IMR-90 (cell line): ENCODE measurements at regions not wholly inside any gene's neighbourhood (a gene's known extent, or its start where the extent isn't known, plus 50 kb on each side); places are given as distances from the start of the nearest gene placed in this dataset.

ENCODE experiments used
- ATAC-seq: fragments of 200-7000 bp; cut with Tn5 transposase; 2 replicates; pipeline ENCODE4 v1.9.1; 2020; ENCODE audit warnings: low read depth, mild to moderate bottlenecking, moderate library complexity
- BruUV-seq: library from RNA; stranded (reverse); fragments of 400-500 nt; replicated peaks from 2 replicates; lab custom pipeline; 2021; lab: Mats Ljungman, UMichigan
- CTCF ChIA-PET: fragments of 300-600 bp; formaldehyde crosslinking; extraction: SDS; loops from one replicate; lab custom pipeline; 2021; ENCODE audit warnings: antibody characterized with exemption; lab: Yijun Ruan, JAX
- POLR2A ChIA-PET: fragments of 300-600 bp; sonication (Branson Sonifier 250); formaldehyde crosslinking; loops from one replicate; lab custom pipeline; 2022; ENCODE audit warnings: antibody characterized with exemption; ENCODE audit not compliant: unreplicated experiment; lab: Charles Lee
- DNase-seq: peaks from one replicate; pipeline ENCODE4 v3.0.0; 2013
- H2AFZ ChIP-seq: replicated peaks from 2 replicates; pipeline ENCODE3; 2013; ENCODE audit warnings: low read length, mild to moderate bottlenecking; ENCODE audit not compliant: poor library complexity
- H2AK5ac ChIP-seq: 2 replicates; pipeline ENCODE4 v1.6.1; 2013; ENCODE audit warnings: low read depth, low read length, inconsistent platforms
- H2AK9ac ChIP-seq: replicated peaks from 2 replicates; pipeline ENCODE3; 2013; ENCODE audit warnings: mild to moderate bottlenecking, low read depth, low read length, moderate library complexity; ENCODE audit not compliant: poor library complexity
- H2BK120ac ChIP-seq: 2 replicates; pipeline ENCODE4 v1.6.1; 2013; ENCODE audit warnings: low read depth, low read length, inconsistent platforms
- H2BK15ac ChIP-seq: 3 replicates; pipeline ENCODE4 v1.6.1; 2013; ENCODE audit warnings: low read depth, low read length, inconsistent platforms
- H2BK20ac ChIP-seq: 2 replicates; pipeline ENCODE4 v1.6.1; 2013; ENCODE audit warnings: low read depth, mild to moderate bottlenecking, inconsistent platforms, low read length, moderate library complexity
- H2BK5ac ChIP-seq: 2 replicates; pipeline ENCODE4 v1.6.1; 2013; ENCODE audit warnings: mild to moderate bottlenecking, low read depth, low read length, inconsistent platforms; ENCODE audit not compliant: poor library complexity, severe bottlenecking
- H3K14ac ChIP-seq: replicated peaks from 2 replicates; pipeline ENCODE4 v1.6.1; 2013; ENCODE audit warnings: low read depth, low read length, inconsistent platforms
- H3K18ac ChIP-seq: 2 replicates; pipeline ENCODE4 v1.6.1; 2013; ENCODE audit warnings: low read depth, low read length, control low read depth
- H3K23ac ChIP-seq: 2 replicates; pipeline ENCODE4 v1.6.1; 2013; ENCODE audit warnings: low read depth, low read length, inconsistent platforms
- H3K27ac ChIP-seq: 2 replicates; pipeline ENCODE4 v1.5.1; 2013; ENCODE audit warnings: mild to moderate bottlenecking, control low read depth, low read length; ENCODE audit not compliant: insufficient read depth
- H3K27me3 ChIP-seq: 2 replicates; pipeline ENCODE4 v1.6.1; 2013; ENCODE audit warnings: low read length; ENCODE audit not compliant: control insufficient read depth, insufficient read depth
- H3K36me3 ChIP-seq: 2 replicates; pipeline ENCODE4 v1.6.1; 2013; ENCODE audit warnings: low read length, mixed read lengths; ENCODE audit not compliant: control insufficient read depth, insufficient read depth
- H3K4ac ChIP-seq: 2 replicates; pipeline ENCODE4 v1.6.1; 2013; ENCODE audit warnings: low read depth, low read length, inconsistent platforms
- H3K4me1 ChIP-seq: 2 replicates; pipeline ENCODE4 v1.6.1; 2013; ENCODE audit warnings: low read length, mixed read lengths; ENCODE audit not compliant: control insufficient read depth, insufficient read depth
- H3K4me2 ChIP-seq: 2 replicates; pipeline ENCODE4 v1.6.1; 2013; ENCODE audit warnings: low read depth, mild to moderate bottlenecking, control low read depth, low read length, moderate library complexity
- H3K4me3 ChIP-seq: 2 replicates; pipeline ENCODE4 v1.5.1; 2013; ENCODE audit warnings: low read depth, mild to moderate bottlenecking, control low read depth, low read length, moderate library complexity; ENCODE audit not compliant: insufficient read depth
- H3K56ac ChIP-seq: 2 replicates; pipeline ENCODE4 v1.6.1; 2013; ENCODE audit warnings: low read length, inconsistent platforms; ENCODE audit not compliant: insufficient read depth; ENCODE audit errors: extremely low read depth
- H3K79me1 ChIP-seq, 2 experiments: 2 replicates each; pipeline ENCODE4 v1.6.1; 2013; ENCODE audit warnings: low read length in 2 of 2, inconsistent platforms in 1 of 2, low read depth in 1 of 2
- H3K9ac ChIP-seq: 2 replicates; pipeline ENCODE4 v1.6.1; 2013; ENCODE audit warnings: low read depth, low read length, control low read depth
- H3K9me1 ChIP-seq: 2 replicates; pipeline ENCODE4 v1.6.1; 2013; ENCODE audit warnings: low read length, inconsistent platforms; ENCODE audit not compliant: insufficient read depth
- H3K9me3 ChIP-seq: 2 replicates; pipeline ENCODE4 v1.6.1; 2013; ENCODE audit warnings: low read length; ENCODE audit not compliant: control insufficient read depth, insufficient read depth
- H4K20me1 ChIP-seq: 2 replicates; pipeline ENCODE4 v1.6.1; 2013; ENCODE audit warnings: low read length, inconsistent platforms; ENCODE audit not compliant: insufficient read depth
- H4K5ac ChIP-seq: 2 replicates; pipeline ENCODE4 v1.6.1; 2013; ENCODE audit warnings: mild to moderate bottlenecking, low read depth, low read length, control low read depth
- H4K8ac ChIP-seq, 2 experiments: 2 replicates each; pipeline ENCODE4 v1.6.1; 2013; ENCODE audit warnings: low read depth in 2 of 2, low read length in 2 of 2, control low read depth in 1 of 2, inconsistent platforms in 1 of 2
- H4K91ac ChIP-seq: 2 replicates; pipeline ENCODE4 v1.6.1; 2013; ENCODE audit warnings: low read depth, low read length, inconsistent platforms; ENCODE audit not compliant: insufficient read depth
- POLR2A ChIP-seq: IDR thresholded peaks from 2 replicates; pipeline ENCODE4 v1.6.1; 2012; ENCODE audit warnings: mild to moderate bottlenecking, low read depth, low read length
- RAD21 ChIP-seq: IDR thresholded peaks from 2 replicates; pipeline ENCODE4 v1.6.1; 2012; ENCODE audit warnings: low read length, improper control_type of control experiment
- WGBS, 2 experiments: methylation state at CpG; one replicate each; pipeline versions ENCODE4 v1.1.5 to v1.1.7; 2013; ENCODE audit warnings: missing lambda C conversion rate in 2 of 2; ENCODE audit not compliant: insufficient read length in 1 of 2; ENCODE audit errors: extremely low coverage in 2 of 2; 5-methylcytosine and 5-hydroxymethylcytosine counted together
- dilution Hi-C: fragments of 300-500 bp; cut with HindIII; formaldehyde crosslinking; loops from one replicate; pipeline ENCODE4 v1.14.3; 2018; ENCODE audit warnings: low sequenced_read_pairs; ENCODE audit not compliant: unreplicated experiment
- in situ Hi-C: fragments of 300-500 bp; cut with MboI; formaldehyde crosslinking; loops from 3 replicates; pipeline ENCODE4 v1.14.3; 2019; ENCODE audit warnings: low sequenced_read_pairs, inconsistent platforms, mixed read lengths
- intact Hi-C: fragments of 100-400 bp; cut with micrococcal nuclease; formaldehyde crosslinking; loops from 2 replicates; pipeline ENCODE4 v1.10.0; 2022

- H3K4me2 ChIP-seq: no peak overlapping the region
- no peaks in the 10 kb centered on the region for H3K9me1 ChIP-seq
- H3K36me3 ChIP-seq: no peaks in the 10 kb centered on the region
- H3K79me1 ChIP-seq: no peaks in the 10 kb centered on the region
- no peak overlapping the region for H3K4me3 ChIP-seq
- no peak for ATAC-seq
- CTCF ChIA-PET: interaction anchor here (0.5 kb wide), 1 partner anchor 66 kb away, joined by 3 read pairs; no protein-coding TSS in a partner anchor
- H3K9ac ChIP-seq: no peak overlapping the region
- dilution Hi-C loops: no loop called here
- H3K18ac ChIP-seq: no peak overlapping the region
- no peaks in the 10 kb centered on the region for H3K4me1 ChIP-seq
- H3K56ac ChIP-seq: no peak overlapping the region
- 0% methylated on average over 1 of the region's 2 CpGs; no CpG with 5 or more reads in 1 of the 2 experiments for WGBS, 2 experiments
- no peak overlapping the region for H2AK9ac ChIP-seq
- H4K91ac ChIP-seq: no peak overlapping the region
- no peaks in the 10 kb centered on the region for H3K27me3 ChIP-seq
- POLR2A ChIA-PET: no interaction called here
- no peaks in the 10 kb centered on the region for H4K20me1 ChIP-seq
- no peak overlapping the region for H2BK120ac ChIP-seq
- no peak overlapping the region for H2AFZ ChIP-seq
- no peak overlapping the region for H3K14ac ChIP-seq
- no peaks in the 10 kb centered on the region; the same call in 1 of the 2 replicates for H3K9me3 ChIP-seq
- H3K27ac ChIP-seq: no peak overlapping the region
- H4K5ac ChIP-seq: no peak overlapping the region
- H2BK5ac ChIP-seq: no peak overlapping the region
- H2BK15ac ChIP-seq: no peak overlapping the region
- no peak overlapping the region for H3K23ac ChIP-seq
- H2BK20ac ChIP-seq: no peak overlapping the region
- intact Hi-C loops: no loop called here
- no peak overlapping the region for H4K8ac ChIP-seq
- H2AK5ac ChIP-seq: no peak overlapping the region
- BruUV-seq: no TSS peak
- H3K4ac ChIP-seq: no peak overlapping the region
- in situ Hi-C loops: no loop called here
- no peak for TF ChIP-seq RAD21
- TF ChIP-seq POLR2A: no peak
- no peak for DNase-seq
These were observed 173.6 kb downstream of the TMEM161B start for GRCh38 chr5:88094906-88095496.
